ENCODE measurements at regions not wholly inside any gene's neighbourhood (a gene's known extent, or its start where the extent isn't known, plus 50 kb on each side); places are given as distances from the start of the nearest gene placed in this dataset.
"Not testable (repeated sequence)": the region's sequence is repeated elsewhere in the genome, so short reads cannot be mapped to it uniquely, and the experiment has no call there.

GRCh38 chr1:214095896-214096295 is 108.1 kb downstream of the PROX1 start:
- not testable (repeated sequence) for H3K36me3 Mint-ChIP-seq, DNase-seq, H3K4me3 Mint-ChIP-seq, H3K9me3 Mint-ChIP-seq, H3K4me1 Mint-ChIP-seq, H3K27me3 Mint-ChIP-seq, H3K27ac Mint-ChIP-seq

GRCh38 chr1:214101246-214101645 is 113.5 kb downstream of the PROX1 start:
- Mint-ChIP-seq H3K4me3 (no peak overlapping the region), H3K9me3 (no peaks in the 10 kb centered on the region)

GRCh38 chr1:214101828-214102227 is 114.1 kb downstream of the PROX1 start:
- no peak for DNase-seq
- no peak overlapping the region for H3K4me3 Mint-ChIP-seq
- H3K4me1 Mint-ChIP-seq, result no peaks in the 10 kb centered on the region
- no peak overlapping the region for H3K27ac Mint-ChIP-seq
- peaks cover 7% of the 10 kb centered on the region for H3K27me3 Mint-ChIP-seq
- no peaks in the 10 kb centered on the region for H3K9me3 Mint-ChIP-seq
- H3K36me3 Mint-ChIP-seq, result no peaks in the 10 kb centered on the region

More at GRCh38 chr1:214101246-214101645, 113.5 kb downstream of the PROX1 start:
- H3K4me1 Mint-ChIP-seq, result no peaks in the 10 kb centered on the region
- peaks cover 3% of the 10 kb centered on the region for H3K27me3 Mint-ChIP-seq
- H3K36me3 Mint-ChIP-seq, result no peaks in the 10 kb centered on the region
- no peak overlapping the region for H3K27ac Mint-ChIP-seq
- DNase-seq, result no peak

- no peak overlapping the region for H3K27ac Mint-ChIP-seq
Measured at GRCh38 chr1:214102907-214103306, 115.1 kb downstream of the PROX1 start.

GRCh38 chr1:214103778-214104177 is 116.0 kb downstream of the PROX1 start:
- no peak for DNase-seq
- Mint-ChIP-seq H3K36me3 (no peaks in the 10 kb centered on the region), H3K27me3 (peaks cover 17% of the 10 kb centered on the region), H3K4me1 (no peaks in the 10 kb centered on the region), H3K27ac (no peak overlapping the region), H3K9me3 (no peaks in the 10 kb centered on the region), H3K4me3 (no peak overlapping the region)

More at GRCh38 chr1:214102907-214103306, 115.1 kb downstream of the PROX1 start:
- Mint-ChIP-seq H3K9me3 (no peaks in the 10 kb centered on the region), H3K27me3 (peaks cover 13% of the 10 kb centered on the region), H3K4me3 (no peak overlapping the region), H3K36me3 (no peaks in the 10 kb centered on the region), H3K4me1 (no peaks in the 10 kb centered on the region)
- no peak for DNase-seq

- Mint-ChIP-seq H3K4me3 (no peak overlapping the region), H3K9me3 (no peaks in the 10 kb centered on the region), H3K36me3 (no peaks in the 10 kb centered on the region), H3K27me3 (peaks cover 18% of the 10 kb centered on the region), H3K4me1 (no peaks in the 10 kb centered on the region), H3K27ac (no peak overlapping the region)
- DNase-seq, result no peak
Measured at GRCh38 chr1:214106375-214106774, 118.6 kb downstream of the PROX1 start.

- H3K4me1 Mint-ChIP-seq, result no peaks in the 10 kb centered on the region
- H3K36me3 Mint-ChIP-seq, result no peaks in the 10 kb centered on the region
- H3K4me3 Mint-ChIP-seq, result no peak overlapping the region
- no peak overlapping the region for H3K27ac Mint-ChIP-seq
- no peak for DNase-seq
- H3K9me3 Mint-ChIP-seq, result no peaks in the 10 kb centered on the region
- peaks cover 18% of the 10 kb centered on the region for H3K27me3 Mint-ChIP-seq
Measured at GRCh38 chr1:214107322-214108096, 119.7 kb downstream of the PROX1 start.

GRCh38 chr1:214108097-214108446 is 120.3 kb downstream of the PROX1 start:
- H3K9me3 Mint-ChIP-seq, result no peaks in the 10 kb centered on the region
- H3K27me3 Mint-ChIP-seq, result peaks cover 18% of the 10 kb centered on the region
- DNase-seq, result no peak
- no peaks in the 10 kb centered on the region for H3K4me1 Mint-ChIP-seq
- H3K4me3 Mint-ChIP-seq, result no peak overlapping the region
- H3K27ac Mint-ChIP-seq, result no peak overlapping the region
- no peaks in the 10 kb centered on the region for H3K36me3 Mint-ChIP-seq

GRCh38 chr1:214111796-214112195 is 124.0 kb downstream of the PROX1 start:
- Mint-ChIP-seq H3K9me3 (no peaks in the 10 kb centered on the region), H3K4me3 (no peak overlapping the region), H3K36me3 (no peaks in the 10 kb centered on the region), H3K27me3 (peaks cover 11% of the 10 kb centered on the region), H3K4me1 (no peaks in the 10 kb centered on the region), H3K27ac (no peak overlapping the region)
- no peak for DNase-seq

- Mint-ChIP-seq H3K4me1 (no peaks in the 10 kb centered on the region), H3K9me3 (peaks cover 15% of the 10 kb centered on the region), H3K36me3 (peaks cover 6% of the 10 kb centered on the region), H3K27me3 (peaks cover 4% of the 10 kb centered on the region), H3K27ac (no peak overlapping the region), H3K4me3 (no peak overlapping the region)
- no peak for DNase-seq
Measured at GRCh38 chr1:214116258-214116657, 128.5 kb downstream of the PROX1 start.

GRCh38 chr1:214117780-214118179 is 130.0 kb downstream of the PROX1 start:
- Mint-ChIP-seq H3K27me3 (peaks cover 4% of the 10 kb centered on the region), H3K4me3 (no peak overlapping the region), H3K4me1 (no peaks in the 10 kb centered on the region), H3K9me3 (peaks cover 15% of the 10 kb centered on the region), H3K27ac (no peak overlapping the region), H3K36me3 (peaks cover 6% of the 10 kb centered on the region)
- DNase-seq, result no peak

- Mint-ChIP-seq H3K36me3 (peaks cover 6% of the 10 kb centered on the region), H3K27ac (no peak overlapping the region), H3K4me1 (peaks cover 3% of the 10 kb centered on the region), H3K4me3 (no peak overlapping the region), H3K27me3 (peaks cover 13% of the 10 kb centered on the region), H3K9me3 (peaks cover 15% of the 10 kb centered on the region)
- DNase-seq, result no peak
Measured at GRCh38 chr1:214120191-214120590, 132.4 kb downstream of the PROX1 start.

GRCh38 chr1:214120951-214121350 is 133.2 kb downstream of the PROX1 start:
- H3K27me3 Mint-ChIP-seq, result peaks cover 14% of the 10 kb centered on the region
- H3K27ac Mint-ChIP-seq, result no peak overlapping the region
- no peak for DNase-seq
- peaks cover 15% of the 10 kb centered on the region for H3K9me3 Mint-ChIP-seq
- peaks cover 6% of the 10 kb centered on the region for H3K36me3 Mint-ChIP-seq
- no peak overlapping the region for H3K4me3 Mint-ChIP-seq
- peaks cover 3% of the 10 kb centered on the region for H3K4me1 Mint-ChIP-seq

GRCh38 chr1:214122110-214122509 is 134.3 kb downstream of the PROX1 start:
- Mint-ChIP-seq H3K4me1 (peaks cover 3% of the 10 kb centered on the region), H3K36me3 (peaks cover 4% of the 10 kb centered on the region)

GRCh38 chr1:214123061-214123784 is 135.4 kb downstream of the PROX1 start:
- Mint-ChIP-seq H3K27me3 (peaks cover 14% of the 10 kb centered on the region), H3K4me1 (peaks cover 3% of the 10 kb centered on the region), H3K36me3 (peaks cover 2% of the 10 kb centered on the region), H3K27ac (no peak overlapping the region), H3K4me3 (no peak overlapping the region), H3K9me3 (peaks cover 4% of the 10 kb centered on the region)
- no peak for DNase-seq

More at GRCh38 chr1:214122110-214122509, 134.3 kb downstream of the PROX1 start:
- no peak overlapping the region for H3K4me3 Mint-ChIP-seq
- DNase-seq, result no peak
- H3K9me3 Mint-ChIP-seq, result peaks cover 13% of the 10 kb centered on the region
- peaks cover 14% of the 10 kb centered on the region for H3K27me3 Mint-ChIP-seq
- no peak overlapping the region for H3K27ac Mint-ChIP-seq
